ENCODE measurements at regions not wholly inside any gene's neighbourhood (a gene's known extent, or its start where the extent isn't known, plus 50 kb on each side); places are given as distances from the start of the nearest gene placed in this dataset.

- DNase-seq: peak; percentile 3
Measured at GRCh38 chr10:29130190-29130673, 158.6 kb upstream of the LYZL1 start.

GRCh38 chr10:29131952-29132547 lies 156.8 kb upstream of the LYZL1 start:
- DNase-seq: no peak

DNA sequence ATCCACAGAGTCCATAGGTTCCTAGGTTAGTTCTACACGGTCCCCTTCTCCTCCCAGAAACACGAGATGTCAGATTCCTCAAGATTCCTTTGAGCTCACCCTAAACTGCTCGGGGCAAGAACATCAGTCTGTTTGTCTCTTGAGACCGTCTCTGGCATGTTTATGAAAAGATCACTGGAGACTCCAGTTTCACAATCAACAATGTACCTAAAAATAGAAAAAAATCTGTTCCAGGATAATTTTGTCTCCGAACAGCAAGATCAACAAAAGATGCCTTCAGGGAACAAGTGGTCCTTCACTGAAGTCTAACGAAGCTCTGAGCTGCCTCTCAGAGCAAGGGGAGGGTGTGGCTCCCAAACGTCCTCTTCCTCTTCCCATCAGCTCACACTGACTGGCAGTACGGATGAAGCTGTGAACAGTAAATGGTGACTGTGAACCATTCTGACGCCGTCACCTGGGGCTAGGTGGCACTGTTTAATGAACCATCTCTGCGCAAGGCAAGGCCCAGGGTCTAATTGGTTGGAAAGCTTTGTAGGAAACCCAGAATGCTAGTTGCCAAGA lies 156.2 kb upstream of the LYZL1 start:
- DNase-seq: no peak

DNA sequence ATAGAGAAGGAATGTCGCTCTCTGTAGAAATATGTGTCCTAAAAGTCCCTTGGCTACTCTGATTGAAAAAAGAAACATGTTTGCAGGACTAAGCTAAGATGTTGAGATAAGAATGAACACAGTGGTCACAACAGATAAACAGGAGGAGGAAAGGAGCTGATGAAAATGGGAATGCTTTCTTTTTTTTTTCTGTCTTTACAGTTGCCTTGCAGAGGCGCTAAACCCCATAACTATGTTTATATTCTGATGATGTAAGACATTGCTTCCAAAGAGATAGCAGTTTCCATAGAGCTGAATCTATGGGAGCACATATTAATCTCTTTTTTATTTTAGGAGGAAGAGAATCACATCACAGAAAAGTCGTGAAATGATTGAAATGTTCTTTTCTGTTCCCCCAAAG lies 153.5 kb upstream of the LYZL1 start:
- no peak for DNase-seq

GRCh38 chr10:29136411-29136810 lies 152.5 kb upstream of the LYZL1 start:
- peak; percentile 45 for DNase-seq

DNA sequence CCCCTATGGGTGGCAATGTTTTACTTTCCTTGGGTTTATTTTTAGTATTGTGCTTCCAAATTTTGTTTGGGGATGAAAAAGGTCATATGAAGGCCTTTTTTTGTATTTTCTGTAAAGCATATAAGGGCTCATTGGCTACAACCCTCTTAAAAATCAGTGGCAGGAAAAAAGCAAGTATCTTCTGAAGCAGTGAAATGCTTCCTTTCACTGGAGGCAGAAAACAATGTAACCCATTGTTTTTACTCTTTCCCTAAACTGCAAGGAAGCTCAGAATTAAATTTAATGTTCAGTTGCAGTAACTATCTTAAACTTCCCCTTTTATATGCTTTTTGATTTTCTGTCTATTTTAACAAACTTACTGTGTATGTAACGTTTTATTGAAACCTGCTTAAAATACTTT lies 148.7 kb upstream of the LYZL1 start:
- DNase-seq: no peak

- DNase-seq: peak; percentile 75
Measured at GRCh38 chr10:29140991-29141390, 147.9 kb upstream of the LYZL1 start.

DNA sequence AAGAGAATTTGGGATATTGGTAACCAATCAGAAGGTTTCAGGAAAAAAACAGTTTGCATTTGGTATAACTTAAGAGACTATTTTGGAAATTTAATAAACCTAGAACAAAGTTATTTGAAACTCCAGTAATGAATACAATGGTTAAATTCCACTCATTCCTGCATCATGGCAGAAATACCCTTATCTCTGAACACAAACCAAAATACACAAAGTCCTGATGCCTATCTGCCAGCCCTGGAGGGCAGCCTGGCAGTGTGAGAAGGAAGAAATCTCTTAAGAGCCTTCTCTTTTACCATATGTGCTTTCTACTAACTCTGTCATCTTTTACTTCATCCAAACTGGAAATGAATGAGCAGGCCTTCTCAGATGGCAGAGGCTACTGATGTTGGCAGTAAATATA lies 147.1 kb upstream of the LYZL1 start:
- DNase-seq: no peak

- DNase-seq: no peak
Measured at GRCh38 chr10:29142516-29143314, 146.2 kb upstream of the LYZL1 start.

GRCh38 chr10:29144126-29144525 lies 144.7 kb upstream of the LYZL1 start:
- no peak for DNase-seq

GRCh38 chr10:29146311-29147100 lies 142.4 kb upstream of the LYZL1 start:
- no peak for DNase-seq

DNA sequence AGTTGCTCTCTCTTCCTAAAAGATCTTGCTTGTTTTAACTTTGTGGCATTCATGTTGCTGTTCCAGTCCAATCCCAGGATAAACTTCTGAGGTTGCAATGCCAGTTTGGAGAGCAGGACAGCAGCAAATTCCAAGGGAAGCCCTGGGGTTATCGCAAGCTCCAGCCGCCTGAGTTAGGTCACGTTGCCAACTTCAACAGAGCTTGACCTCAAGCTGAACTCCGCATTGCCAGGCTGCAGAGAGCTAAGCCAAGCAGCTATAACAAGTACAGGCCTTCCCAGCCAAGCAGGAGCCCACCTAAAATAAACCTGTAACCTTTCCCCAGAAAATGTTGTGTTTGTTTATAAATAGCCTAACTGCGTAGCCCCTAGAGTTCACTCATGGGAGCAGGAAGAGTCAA lies 138.9 kb upstream of the LYZL1 start:
- DNase-seq: no peak

DNA sequence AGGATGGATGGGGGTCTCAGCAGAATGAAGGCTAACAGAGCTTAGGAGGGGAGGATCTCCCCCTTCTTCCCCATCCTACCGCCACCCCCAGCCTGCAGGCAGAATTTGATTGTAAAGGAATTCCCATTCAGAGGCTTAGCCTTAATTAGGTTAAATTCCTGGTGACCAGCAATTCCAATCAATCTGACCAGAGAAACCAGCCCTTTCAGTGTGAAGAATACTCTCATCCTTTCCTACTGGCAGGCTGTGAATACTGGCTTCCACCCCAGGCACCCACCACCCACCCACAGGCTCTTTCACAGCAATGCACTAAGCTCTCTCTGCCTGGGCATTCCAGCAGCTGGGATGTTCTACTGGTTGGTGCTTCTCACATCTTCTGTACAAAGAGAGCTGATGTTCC lies 137.9 kb upstream of the LYZL1 start:
- DNase-seq: no peak

DNA sequence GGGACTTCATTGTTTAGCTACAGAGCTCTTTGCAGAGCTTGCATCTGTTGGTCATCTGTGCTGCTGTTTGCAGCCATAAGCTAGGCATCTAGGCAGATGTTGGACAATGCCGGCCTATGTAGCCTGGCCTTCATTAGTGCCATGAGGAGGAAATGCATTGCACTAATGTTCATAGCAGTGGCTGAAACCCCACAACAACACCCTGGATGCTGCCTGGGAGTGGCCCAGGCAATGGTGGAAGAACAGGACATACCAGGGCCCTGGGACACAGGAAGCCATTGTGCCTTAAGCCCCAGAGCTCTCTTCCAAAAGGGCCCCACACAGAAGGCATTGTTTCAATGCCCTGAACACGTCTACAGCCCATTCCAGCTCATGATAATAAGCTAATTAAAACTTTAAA lies 131.5 kb upstream of the LYZL1 start:
- no peak for DNase-seq

- no peak for DNase-seq
Measured at GRCh38 chr10:29158066-29158465, 130.8 kb upstream of the LYZL1 start.

DNA sequence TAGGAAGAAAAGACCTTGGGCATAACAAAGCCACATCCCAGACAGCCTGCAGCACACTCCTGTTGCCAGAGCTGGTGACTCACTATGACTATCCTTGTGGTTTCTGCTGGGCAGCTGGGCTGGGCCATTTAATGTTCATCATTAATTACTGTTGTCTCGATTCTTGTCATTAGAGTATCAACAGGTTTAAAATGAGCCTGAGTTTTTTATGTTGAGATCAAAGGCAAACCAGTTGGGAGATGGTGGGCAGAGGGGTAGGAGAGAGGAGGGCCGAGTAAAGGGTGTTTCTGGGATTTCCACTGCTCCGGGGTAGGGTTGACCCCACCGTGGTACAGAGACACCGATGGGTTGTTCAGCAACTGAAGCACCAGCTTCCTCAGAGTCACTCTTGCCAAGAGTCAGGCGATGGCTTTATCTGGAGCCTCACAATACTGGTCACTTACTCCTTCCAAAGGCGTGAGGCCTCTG lies 128.7 kb upstream of the LYZL1 start:
- peak; percentile 59 for DNase-seq

GRCh38 chr10:29163746-29164145 lies 125.1 kb upstream of the LYZL1 start:
- no peak for DNase-seq

DNA sequence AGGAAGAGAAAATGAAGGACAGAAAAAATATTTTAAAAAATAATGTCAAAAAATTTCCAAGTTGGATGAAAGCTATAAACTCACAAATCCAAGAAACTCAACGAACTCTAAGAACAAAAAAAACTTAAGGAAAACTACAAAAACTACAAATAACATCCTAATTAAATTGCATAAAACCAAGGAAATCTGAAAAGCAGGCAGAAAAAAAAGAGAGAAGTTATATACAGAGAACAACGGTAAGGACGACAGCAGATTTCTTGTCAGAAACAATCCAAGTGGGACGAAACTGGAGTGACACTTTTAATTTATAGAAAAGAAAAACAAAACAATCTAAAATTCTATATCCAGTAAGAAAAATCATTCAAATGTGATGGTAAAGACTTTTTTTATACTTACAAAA lies 122.2 kb upstream of the LYZL1 start:
- no peak for DNase-seq

DNA sequence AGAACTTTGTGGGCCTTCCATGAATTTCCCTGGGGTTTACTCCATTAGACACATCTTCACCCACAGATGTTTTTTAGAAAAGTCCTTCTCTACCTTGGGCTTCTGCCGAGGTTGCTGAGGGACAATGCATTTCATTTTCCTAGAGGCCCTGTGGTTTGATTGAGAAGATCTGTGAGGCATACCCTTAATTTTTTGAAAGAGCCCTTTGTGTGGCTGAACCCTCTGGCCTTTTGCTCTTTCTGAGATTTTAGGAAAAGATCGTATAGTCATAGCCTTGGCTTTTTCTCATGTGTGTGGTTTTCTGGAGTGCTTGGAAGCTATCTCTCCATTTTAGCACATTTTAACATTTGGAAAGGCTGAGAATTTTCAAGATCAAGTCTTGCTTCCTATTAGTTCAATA lies 119.8 kb upstream of the LYZL1 start:
- DNase-seq: no peak

DNA sequence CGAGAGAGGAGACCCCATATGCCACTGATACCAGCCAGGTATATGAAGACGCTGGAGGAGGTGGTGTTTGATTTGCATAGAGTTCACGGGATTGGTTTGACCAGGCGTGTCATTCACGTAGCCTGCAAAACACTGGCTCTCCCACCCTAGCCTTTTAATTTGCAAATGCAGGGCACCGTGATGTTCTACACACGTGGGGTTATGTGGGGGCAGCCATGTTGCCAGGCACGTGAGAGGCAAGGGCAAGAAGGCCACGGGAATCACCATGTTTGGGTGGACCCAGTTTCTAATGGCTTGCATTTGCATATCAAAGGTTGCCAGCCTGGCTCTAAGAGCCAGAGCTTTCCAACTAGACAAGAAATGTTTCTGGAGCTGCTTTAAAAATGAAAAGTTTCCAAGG lies 117.2 kb upstream of the LYZL1 start:
- no peak for DNase-seq

DNA sequence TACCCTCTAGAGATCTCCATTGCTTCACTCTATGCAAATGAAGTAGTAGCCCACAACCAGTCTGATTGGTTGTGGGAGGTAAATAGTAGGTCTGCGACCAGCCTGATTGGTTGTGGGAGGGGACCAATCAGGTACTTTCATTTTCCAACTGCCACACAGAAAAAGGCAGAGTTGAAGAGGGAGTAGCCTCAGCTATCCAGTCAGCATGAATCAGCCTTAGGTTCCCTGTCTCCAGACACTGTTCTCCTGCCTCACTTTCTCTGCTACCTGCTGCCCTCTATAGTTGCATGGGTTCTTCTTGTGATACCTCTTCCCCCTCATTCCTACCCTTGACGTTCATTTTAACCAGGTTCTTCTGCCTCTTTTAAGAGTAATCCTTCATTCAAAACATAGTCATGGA lies 114.5 kb upstream of the LYZL1 start:
- DNase-seq: no peak

GRCh38 chr10:29176845-29177832 lies 111.7 kb upstream of the LYZL1 start:
- DNase-seq: no peak
